Suppressor macrophage (primary cell): ENCODE measurements at regions not wholly inside any gene's neighbourhood (a gene's known extent, or its start where the extent isn't known, plus 50 kb on each side); places are given as distances from the start of the nearest gene placed in this dataset.
"Not testable (repeated sequence)": the region's sequence is repeated elsewhere in the genome, so short reads cannot be mapped to it uniquely, and the experiment has no call there.

Experiments
- DNase-seq, 4 experiments: peaks; one replicate each; pipeline ENCODE4 v3.0.0-alpha.2; 2020 to 2022

- not testable (repeated sequence) for DNase-seq
Measured at GRCh38 chr3:181925841-181926240, 214.1 kb downstream of the SOX2 start.

GRCh38 chr3:181929501-181929900 lies 217.8 kb downstream of the SOX2 start:
- DNase-seq: no peak

DNA sequence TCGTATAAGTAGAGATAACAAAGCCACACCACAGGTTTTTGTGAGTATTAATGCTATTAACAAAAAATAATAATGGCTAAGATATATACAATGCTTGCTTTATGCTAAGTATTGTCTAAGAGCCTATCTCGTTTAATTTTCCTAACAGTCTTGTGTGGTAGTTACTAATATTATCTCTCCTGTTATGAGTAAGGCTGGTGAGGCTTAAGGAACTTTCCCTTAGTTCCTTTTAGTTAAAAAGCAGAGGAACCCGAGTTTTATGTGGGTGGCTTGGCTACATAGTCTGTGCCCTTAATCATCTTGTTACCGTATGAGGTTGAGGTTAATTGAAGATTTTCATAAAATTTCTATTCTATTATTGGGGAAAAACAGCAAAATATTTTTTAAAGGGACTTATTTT lies 218.4 kb downstream of the SOX2 start:
- DNase-seq: no peak

DNA sequence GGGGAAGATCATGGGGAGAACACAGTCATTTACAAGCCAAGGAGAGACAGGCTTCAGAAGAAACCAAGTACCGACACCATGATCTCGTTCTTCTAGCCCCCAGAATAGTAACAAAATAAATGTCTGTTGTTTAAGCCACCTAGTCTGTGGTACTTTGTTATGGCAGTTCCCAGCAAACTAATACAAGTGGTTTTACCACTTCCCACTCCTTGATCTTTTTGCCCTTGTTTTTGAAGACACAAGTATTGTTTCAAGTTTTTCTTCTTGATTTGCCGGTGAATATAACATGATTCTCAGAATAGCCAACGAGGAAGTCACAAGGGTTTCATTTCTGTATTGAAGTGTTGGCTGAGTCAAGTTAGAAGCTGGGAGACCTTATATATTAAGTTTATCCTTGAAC lies 220.3 kb downstream of the SOX2 start:
- DNase-seq: no peak

GRCh38 chr3:181933052-181933618 lies 221.4 kb downstream of the SOX2 start:
- DNase-seq: no peak

DNA sequence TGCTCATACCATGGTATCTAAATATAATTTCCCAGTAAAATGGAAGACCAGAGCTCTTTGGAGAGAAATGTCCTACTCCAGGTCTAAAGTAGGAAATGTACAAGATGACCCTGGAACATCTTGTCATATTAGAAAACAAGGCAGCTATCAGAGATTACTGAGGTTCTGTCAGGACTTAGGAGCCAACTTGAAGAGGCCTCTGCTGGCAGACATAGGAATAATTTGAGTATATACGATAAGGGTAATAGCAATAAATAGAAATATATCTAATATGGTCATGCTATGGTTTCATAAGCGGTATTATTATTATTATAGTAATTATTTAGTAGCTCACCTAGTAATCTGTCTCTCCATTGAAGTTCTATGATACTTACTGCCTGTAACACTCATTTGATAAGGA lies 224.2 kb downstream of the SOX2 start:
- DNase-seq: no peak

DNA sequence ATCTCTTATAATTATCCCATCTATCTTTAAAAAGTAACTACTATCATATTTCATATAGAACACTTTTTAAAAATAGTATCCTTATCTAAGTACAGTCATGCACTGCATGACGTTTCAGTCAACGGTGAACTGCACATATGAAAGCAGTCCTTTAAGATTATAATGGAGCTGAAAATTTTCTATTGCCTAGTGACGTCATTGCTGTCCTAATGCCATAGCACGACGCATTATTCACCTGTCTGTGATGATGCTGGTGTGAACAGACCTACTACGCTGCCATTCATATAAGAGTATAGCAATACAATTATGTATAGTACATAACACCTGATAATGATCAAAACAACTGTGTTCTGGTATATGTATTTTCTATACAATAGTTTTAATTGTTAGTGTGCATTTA lies 225.0 kb downstream of the SOX2 start:
- DNase-seq: no peak

DNA sequence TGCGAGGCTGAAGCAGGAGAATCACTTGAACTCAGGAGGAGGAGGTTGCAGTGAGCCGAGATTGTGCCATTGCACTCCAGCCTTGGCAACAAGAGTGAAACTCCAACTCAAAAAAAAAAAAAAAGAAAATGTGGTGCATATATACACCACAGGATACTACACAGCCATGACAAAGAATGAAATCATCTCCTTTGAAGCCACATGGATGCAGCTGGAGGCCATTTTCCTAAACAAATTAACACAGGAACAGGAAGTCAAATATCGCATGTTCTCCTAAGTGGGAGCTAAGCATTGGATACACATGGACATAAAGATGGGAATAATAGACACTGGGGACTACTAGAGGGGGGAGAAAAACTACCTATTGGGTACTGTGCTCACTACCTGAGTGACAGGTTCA lies 226.9 kb downstream of the SOX2 start:
- DNase-seq: not testable (repeated sequence)

DNA sequence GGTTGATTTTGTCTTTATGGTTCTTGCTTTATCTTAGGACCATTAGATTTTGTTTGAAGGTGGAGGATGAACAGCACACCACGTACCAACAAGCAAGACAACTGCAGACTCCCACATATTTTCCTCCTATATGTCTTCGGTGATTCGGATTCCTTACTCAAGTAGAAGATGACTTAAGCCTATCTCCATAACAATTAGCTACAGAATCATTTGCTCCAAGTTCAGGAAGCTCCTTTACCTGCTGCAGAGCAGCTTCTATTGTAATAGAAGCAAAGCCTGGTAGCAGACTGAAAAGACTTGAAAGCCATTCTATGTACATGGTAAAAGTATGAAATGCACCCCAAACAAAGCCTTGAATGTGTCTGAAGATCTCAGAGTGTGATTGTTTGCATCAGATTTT lies 229.0 kb downstream of the SOX2 start:
- DNase-seq: no peak

DNA sequence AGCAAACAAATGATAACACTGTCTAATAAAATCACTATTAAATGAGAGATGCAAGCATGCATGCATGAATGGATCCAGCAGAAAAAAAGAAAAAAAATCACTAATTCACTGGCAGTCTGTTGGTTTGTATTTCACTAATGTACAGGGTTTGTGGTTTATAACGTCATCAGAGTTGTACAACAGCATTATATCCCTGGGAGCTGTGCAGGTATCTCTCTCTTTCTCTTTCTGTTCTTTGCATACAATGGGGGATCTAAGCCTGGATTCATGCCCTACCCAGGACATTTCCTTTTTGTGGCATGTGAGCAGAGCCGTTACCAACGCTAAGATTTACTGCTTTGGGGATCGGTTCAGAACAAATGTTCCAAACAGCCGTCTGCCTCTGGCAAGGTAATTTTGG lies 229.5 kb downstream of the SOX2 start:
- DNase-seq: no peak

DNA sequence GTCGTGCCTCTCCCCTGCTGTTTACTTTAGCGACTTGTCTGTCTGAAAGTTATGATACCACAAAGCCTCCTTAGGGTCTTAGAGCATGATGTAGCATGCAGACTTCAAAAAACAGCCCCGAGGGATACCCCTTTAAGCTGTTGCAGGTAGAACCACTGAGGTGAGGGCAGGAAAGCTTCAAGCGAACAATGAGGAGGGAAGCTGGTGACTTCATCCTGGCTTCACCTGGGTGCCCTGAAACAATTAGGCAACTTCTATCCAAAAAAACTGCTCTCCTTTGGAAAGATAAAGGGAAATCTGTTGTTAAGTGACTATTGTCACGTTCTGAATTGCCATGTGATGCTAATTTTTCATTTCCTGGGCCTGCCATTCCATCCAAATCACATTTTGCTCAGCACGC lies 231.6 kb downstream of the SOX2 start:
- no peak for DNase-seq

GRCh38 chr3:181947606-181948005 lies 235.9 kb downstream of the SOX2 start:
- DNase-seq: no peak

DNA sequence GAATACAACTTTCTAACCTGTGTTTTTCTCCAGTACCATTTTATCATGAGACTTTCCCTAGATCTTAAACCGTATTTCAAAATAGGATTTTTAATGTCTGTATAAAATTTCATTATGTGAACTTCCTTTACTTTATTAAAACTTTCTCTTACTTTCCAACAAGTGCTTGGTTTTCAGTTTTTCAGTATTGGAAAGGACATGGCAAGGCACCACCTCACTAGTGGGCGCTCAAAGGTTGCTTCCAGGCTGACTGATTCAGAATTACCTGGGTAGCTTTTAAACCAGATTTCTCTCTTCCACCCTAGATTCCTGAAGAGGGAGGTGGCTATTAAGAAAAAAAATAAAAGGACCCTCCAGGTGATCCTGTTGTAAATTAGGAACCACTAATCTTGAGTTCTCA lies 236.6 kb downstream of the SOX2 start:
- no peak for DNase-seq

DNA sequence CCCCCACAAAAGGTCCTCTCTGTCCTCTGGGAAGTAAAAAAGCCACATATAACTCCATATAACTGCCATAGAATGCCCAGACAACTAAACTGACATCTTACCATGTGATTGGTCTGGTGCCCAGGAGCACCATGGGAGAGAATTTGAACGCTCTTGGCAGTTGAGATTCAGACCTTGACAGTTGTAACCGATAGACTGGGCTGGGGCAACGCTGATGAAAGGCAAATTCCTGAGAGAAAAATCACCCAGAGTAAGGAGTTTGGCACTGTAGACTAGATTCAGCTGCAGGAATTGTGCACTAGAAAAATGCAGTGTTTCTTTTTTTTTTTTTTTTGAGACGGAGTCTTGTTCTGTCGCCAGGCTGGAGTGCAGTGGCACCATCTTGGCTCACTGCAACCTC lies 240.5 kb downstream of the SOX2 start:
- DNase-seq: no peak

GRCh38 chr3:181952929-181953328 lies 241.2 kb downstream of the SOX2 start:
- DNase-seq: no peak

DNA sequence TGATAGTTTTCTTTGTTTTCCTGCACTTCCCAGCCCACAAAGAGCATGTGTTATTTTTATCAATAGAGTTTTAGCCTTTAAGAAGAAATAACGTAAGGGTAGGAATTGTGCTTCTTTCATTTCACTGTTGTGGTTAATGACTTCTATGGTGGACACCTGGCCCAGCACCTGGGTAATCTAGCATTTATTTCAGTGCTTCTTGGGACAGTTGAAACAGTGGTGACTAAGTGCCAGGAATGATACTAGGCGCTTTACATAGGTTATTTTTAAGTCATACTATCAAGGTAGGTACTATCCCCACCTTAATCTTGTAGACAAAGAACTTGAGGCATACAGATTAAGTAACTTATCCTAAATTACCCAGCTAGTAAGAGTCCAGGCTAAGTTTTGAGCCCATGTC lies 243.8 kb downstream of the SOX2 start:
- DNase-seq: no peak

GRCh38 chr3:181956122-181956521 lies 244.4 kb downstream of the SOX2 start:
- no peak for DNase-seq

DNA sequence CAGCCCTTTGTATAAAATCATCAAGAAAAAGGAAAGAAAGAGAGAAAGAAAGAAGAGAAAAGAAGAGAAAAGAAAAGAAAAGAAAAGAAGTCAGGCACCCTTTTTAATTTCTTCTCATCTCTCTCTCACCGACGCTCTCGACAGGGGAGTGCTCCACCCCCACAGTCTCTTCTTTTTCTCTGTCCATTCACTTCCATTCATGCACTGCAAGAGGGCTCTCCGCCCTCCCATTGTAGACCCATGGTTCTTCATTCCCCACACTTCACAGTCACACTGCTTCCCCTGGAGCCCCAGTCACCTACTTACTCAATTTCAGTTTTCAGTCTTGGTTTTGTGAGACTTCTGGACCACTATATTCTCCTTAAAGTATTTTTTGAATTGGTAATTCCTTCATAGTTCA lies 254.7 kb downstream of the SOX2 start:
- DNase-seq: no peak

- no peak for DNase-seq
Measured at GRCh38 chr3:181969925-181970324, 258.2 kb downstream of the SOX2 start.

DNA sequence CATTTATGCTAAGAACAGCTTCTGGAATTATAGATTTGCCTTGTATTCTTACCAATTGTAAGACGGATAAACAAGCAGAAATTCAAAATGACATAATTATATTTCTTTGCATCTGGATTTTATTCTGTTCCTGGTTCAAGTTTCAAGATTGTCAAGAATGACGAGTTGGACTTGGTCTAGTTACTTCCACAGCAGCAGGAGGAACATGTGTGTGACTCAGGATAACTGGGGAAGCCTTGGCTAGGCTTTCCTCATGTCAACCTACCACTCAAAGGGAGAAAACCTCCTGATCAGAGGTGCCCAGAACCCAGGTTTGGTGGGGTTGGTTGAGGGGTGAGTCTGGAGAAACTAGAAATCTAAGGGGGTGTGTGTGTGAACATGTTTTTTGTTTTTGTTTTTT lies 259.7 kb downstream of the SOX2 start:
- DNase-seq: no peak

DNA sequence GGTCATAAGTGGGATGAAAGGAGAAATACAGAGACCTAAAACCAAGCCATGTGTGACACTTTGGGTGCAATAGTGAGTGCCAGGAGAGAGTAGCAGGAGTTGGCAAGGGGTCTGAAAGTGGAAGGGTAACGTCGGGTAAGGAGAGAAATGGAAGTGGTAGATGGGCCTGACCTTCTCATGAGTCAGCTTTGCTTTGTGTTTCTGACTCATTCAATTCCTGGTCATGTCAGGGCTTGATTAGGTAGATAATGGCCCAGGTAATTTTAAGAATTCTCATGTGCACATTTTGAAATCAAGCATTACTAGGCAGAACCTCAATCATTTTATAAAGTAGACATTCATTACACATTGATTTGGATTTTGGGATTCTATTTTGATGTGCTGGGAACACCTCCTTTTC lies 262.5 kb downstream of the SOX2 start:
- DNase-seq: no peak

- no peak for DNase-seq
Measured at GRCh38 chr3:181976526-181976925, 264.8 kb downstream of the SOX2 start.

GRCh38 chr3:181985386-181985785 lies 273.7 kb downstream of the SOX2 start:
- no peak for DNase-seq

GRCh38 chr3:181987736-181988135 lies 276.0 kb downstream of the SOX2 start:
- DNase-seq: no peak

DNA sequence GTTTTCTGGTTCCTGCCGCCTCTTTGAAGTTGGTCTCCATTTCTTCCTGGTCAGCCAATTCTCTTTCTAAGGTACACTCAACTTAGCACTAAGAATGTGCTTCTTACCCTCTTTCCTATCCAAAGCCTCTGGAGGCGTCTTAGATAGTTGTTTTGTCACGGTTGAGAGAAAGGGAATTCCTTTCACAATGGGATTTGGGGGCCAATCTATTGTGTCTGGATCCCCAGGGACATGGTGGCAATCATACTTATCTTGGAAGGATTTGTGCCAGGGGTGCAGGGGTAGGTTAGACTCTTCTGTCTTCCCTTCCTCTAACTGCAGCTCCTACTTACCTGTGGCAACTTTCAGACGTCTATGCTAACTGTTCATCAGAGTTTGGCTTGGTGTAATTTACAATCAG lies 287.1 kb downstream of the SOX2 start:
- DNase-seq: no peak

- DNase-seq: no peak
Measured at GRCh38 chr3:181999314-181999713, 287.6 kb downstream of the SOX2 start.
